Posterior cingulate gyrus (tissue), 11 donors: ENCODE measurements at regions not wholly inside any gene's neighbourhood (a gene's known extent, or its start where the extent isn't known, plus 50 kb on each side); places are given as distances from the start of the nearest gene placed in this dataset.
"Not testable (repeated sequence)": the region's sequence is repeated elsewhere in the genome, so short reads cannot be mapped to it uniquely, and the experiment has no call there.

Experiments
- DNase-seq, 10 donors: peaks; one replicate each; pipeline versions ENCODE4 v3.0.0 to v3.0.0-alpha.2; 2020 to 2021; ENCODE audit warnings: mixed read lengths in 3 of 10
- intact Hi-C: fragments of 100-400 bp; cut with DNase I; formaldehyde crosslinking; loops from one replicate; pipeline ENCODE4 v1.15.1; 2023

DNA sequence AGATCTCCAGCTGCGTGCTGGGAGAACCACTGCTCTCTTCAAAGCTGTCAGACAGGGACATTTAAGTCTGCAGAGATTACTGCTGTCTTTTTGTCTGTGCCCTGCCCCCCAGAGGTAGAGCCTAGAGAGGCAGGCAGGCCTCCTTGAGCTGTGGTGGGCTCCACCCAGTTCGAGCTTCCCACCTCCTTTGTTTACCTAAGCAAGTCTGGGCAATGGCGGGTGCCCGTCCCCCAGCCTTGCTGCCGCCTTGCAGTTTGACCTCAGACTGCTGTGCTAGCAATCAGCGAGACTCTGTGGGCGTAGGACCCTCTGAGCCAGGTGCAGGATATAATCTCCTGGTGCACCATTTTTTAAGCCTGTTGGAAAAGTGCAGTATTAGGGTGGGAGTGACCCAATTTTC is 128.6 kb downstream of the ACTR3 start:
- intact Hi-C loops, DNase-seq: not testable (repeated sequence)

DNA sequence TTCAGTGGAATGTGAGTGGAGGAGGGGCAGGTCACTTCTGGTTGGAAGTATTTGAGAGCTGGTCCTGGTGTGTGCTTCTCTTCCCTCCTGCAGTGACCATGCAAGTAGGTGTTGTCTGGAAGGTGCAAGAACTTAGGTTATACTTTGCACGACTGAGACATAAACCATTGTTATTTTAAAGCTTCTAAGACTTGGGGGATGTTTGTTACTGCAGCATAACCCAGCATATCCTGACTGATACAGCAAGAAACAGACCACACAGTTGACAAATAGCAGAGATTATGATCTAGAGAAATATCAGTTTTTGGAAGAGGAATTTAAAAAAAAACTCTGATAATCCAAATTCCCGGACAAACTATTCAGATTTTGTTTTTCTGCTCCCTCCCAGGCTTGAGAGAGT is 130.8 kb downstream of the ACTR3 start:
- no peak for DNase-seq
- intact Hi-C loops: no loop called here

DNA sequence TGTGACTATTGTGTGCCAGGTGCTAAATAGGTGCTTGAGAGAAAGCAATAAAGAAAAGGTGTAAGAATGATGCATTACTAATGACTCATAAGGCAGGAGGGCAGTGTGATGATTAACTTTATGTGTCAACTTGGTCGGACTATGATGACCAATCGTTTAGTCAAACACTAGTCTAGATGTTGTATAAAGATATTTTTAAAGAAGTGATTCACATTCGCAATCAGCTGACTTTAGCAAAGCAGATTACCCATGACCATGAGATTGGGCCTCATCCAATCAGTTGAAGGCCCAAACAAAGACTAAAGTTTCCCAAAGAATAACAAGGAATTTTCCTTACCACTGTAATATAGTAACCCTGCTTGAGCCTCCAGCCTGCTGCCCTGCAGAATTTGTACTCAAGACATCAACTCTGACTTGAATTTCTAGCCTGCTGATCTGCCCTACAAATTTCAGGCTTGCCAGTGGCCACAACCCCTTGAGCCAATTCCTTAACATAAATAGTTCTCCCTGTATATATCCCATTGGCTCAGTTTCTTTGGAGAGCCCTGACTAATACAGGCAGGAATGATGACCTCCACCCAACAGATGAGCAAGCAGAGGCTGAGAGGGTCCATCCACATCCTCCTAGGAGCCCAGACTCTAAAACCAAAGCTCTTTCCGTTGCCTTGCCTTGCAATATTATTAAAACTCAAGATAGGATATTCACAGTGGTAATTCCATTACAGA is 132.6 kb downstream of the ACTR3 start:
- intact Hi-C loops: no loop called here
- DNase-seq: no peak

DNA sequence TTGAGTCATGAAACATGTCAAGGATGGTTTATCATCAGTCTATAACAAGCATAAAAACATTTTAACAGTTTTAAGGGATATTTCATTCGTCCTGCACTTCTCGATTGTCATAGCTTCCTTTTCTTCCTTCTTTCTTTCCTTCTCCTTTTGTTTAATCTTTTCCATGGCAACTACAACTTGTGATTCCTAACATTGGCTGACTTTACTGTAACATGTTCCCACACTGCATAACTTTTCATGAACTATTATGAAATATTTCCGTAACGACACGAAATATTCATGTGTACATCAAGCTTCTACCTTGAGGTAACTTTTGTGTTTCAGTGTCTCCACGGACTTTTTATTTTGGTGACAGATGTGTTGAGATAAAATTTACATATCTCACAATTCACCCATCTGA is 134.4 kb downstream of the ACTR3 start:
- intact Hi-C loops: no loop called here
- DNase-seq: no peak

DNA sequence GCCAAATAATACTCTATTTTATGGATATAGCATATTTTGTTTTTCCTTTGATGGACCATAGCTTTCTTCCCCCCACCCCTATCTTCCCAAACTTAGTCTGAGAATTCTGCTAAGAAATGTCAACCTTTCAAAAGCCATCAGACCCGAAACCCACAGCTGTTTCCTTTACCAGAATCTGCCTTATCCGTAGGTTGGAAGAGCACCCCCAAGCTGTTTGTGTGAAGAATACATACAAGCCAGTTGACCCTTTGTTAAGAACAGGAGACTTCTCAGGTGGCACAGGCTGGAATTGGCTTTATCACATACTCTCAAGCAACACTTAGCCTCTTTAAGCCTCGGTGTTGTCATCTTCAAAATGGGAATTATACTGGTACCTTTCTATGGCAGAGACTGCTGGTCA is 135.1 kb downstream of the ACTR3 start:
- intact Hi-C loops: no loop called here

DNA sequence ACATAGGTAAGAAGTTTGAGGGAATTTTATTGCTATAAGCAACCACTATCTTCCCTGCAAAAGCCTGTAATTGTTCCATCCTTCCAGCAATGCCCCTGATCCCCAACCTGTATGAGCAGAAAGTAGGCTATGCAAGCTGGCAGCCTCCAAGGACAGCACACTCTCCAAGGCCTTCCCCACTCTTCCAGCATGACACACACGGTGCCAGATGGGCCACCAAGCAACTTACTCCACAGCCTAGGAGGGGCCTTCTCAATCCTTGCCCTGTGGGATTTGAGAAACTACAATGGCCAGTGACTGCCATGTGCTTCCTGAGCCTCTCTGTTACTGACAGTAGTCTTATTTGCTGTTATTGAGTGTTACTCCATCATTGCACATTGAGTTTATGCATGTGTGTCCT is 137.5 kb downstream of the ACTR3 start:
- intact Hi-C loops: no loop called here
- DNase-seq: no peak

More for the DNA sequence above, 135.1 kb downstream of the ACTR3 start:
- no peak for DNase-seq

DNA sequence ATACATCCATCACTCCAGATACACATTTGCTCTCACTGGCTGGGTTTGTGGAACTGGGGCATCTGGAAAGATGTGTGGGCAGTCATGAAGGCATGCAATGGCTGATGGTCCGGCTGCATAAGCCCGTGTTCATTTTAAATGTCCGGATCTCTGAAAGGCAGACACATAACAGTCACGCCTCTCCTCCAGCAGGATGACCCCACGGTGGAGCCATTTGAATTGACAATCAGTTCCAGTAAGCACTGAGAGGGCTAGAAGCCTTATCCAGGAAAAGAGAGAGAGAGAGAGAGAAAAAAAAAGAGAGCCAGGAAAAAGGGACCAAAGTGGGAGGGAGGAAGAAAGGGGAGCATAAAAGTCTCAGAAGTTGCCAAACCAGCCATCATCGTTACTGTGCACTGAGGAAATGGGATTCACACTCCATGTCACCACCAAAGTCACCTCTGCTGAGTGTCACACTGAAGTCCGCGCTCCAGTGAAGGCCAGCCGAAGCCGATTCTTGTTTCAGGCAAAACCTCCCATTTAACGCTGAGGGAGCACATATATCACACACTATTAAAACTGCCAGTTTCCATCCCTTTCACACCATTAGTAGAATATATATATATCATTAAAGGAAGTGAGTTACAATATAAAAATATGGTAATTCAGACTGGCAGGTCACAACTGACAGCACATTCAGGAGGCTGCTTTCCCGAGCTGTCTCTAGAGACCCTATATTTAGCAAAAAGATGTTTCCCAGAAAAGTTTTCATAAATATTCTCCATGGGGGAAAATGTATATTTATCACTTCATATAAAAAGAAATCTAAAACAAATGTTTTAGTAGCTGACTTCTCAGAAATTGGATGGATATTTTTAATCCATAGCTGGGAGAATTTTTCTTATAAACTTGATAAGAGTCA is 142.0 kb downstream of the ACTR3 start:
- no peak for DNase-seq
- intact Hi-C loops: no loop called here

DNA sequence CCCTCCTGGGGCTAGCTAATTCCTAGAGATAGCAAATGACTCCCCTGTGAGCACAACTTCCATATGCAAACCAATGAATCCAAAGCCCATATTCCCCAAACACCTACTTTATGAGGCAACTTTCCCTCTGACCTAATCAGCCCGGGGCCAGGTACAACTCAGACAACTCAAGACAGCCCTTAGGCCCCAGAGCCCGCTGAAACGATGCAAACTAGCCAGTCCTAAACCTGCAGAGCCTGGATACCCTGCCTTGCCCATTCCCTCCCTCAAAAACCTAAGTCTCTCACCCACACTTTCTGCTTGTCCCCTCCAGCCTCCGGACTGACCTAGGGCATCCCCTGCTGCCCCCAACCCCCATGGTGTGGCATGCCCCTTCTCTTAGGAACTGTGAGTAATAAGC is 142.8 kb downstream of the ACTR3 start:
- DNase-seq: no peak
- intact Hi-C loops: no loop called here

DNA sequence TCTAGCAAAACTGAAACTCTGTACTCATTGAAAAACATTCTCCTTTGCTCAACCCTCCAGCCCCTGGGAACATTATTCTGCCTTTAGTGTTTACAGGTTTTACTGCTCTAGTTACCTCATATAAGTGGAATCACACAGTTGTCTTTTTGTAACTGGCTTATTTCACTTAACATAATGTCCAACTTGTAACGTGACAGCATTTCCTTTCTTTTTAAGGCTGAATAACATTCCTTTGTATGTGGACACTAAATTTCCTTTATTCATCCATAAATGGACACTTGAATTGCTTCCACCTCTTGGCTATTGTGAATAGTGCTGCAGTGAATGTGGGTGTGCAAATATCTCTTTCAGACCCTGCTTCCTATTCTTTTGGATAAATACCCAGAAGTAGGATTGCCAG is 144.9 kb downstream of the ACTR3 start:
- DNase-seq: no peak
- intact Hi-C loops: no loop called here

DNA sequence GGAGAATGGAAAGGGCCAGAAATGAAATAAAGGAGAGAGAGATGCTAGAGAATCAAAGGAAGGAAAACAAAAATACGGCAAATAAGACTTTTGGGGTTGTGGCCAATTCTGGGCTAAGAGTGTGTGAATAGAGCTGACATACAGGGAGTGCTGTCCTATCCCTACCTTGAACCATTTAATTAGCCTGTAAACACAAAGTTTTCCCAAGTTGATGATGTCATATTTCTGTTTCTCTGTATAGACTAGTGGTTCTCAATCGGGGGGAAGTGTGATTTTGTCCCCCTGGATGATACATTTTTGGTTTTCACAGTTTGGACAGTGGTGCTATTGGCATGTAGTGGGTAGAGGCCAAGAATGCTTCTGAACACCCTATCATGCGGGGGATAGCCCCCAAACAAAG is 148.8 kb downstream of the ACTR3 start:
- intact Hi-C loops: no loop called here
- no peak for DNase-seq

DNA sequence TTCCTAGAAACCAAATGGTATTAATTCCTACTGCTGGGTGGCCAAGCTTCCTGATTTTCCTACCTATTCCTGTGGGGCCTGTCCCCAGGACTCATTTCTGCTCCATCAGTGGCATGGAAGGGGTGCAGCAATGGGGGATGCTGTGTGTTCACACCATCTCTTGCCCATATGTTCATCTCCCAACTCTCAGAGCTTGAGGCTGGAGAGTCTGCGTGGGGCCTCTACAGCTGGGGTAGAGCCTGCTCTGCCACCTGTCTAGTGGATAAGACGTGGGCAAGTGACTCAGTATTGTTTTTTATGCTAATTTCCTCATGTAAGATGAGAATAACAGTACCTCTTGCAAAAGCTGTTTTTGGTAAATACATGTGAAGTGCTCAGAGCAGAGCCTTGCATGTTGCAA is 149.8 kb downstream of the ACTR3 start:
- intact Hi-C loops: no loop called here

DNA sequence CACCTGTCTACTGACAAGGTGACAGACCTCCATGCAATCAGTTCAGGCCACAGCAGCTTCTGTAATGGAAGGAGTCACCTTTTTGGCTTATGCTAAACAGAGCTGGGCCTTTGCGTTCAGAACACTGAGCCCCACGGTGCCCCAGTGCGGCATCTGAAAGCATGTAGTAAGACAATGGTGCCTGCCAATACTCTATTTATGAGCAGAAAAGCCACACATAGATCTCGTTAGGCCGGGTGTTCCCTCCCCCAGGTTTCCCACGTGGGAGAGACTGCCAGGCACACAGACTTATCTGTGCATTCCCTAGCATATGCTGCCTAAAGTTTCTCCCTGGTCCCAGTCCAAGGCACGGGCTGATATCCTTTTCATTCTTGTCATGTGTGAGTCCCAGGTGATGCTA is 150.9 kb downstream of the ACTR3 start:
- intact Hi-C loops: no loop called here
- DNase-seq: peak in 8 of 10 donors; percentile 26 to 92 (median 58)

More for the DNA sequence above, 149.8 kb downstream of the ACTR3 start:
- DNase-seq: peak in 6 of 10 donors; percentile 18 to 89 (median 46)

DNA sequence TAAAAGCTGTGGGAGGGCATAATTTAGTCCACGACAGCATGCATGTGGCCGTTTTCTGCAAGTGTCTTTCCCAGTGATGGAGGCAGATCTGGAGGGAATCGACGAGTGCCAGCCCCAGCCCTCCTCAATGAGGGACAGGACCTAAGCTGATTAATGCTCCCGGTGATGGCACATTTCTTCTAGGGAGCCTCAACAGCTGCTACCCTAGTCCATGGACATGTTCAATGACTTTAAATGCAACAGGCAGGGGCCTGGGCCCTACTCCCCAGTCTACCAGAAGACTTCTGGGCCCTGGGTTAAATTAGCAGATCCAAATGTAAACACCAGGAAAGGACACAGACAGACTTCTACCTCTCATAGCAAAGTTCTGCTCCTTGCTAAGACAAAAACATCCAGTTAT is 155.1 kb downstream of the ACTR3 start:
- intact Hi-C loops: no loop called here
- DNase-seq: no peak

DNA sequence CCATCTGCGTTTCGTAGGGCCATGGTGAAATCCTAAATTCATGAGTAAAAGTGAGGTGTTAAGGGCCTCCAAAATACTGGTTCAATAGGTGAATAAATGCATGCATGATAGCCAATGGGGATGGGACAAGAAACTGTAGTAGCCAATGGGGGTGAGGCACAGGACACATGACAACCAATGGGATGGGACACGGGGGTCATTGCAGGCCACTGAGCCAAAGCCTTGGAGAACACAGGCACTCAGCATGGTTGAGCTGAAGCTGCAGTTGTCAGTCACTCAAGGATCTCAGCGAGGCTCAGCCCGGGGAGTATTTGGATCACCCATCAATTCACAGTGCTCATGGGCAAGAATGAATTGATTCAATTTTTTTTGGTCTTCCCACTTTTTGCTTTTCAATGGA is 156.5 kb downstream of the ACTR3 start:
- intact Hi-C loops: no loop called here

DNA sequence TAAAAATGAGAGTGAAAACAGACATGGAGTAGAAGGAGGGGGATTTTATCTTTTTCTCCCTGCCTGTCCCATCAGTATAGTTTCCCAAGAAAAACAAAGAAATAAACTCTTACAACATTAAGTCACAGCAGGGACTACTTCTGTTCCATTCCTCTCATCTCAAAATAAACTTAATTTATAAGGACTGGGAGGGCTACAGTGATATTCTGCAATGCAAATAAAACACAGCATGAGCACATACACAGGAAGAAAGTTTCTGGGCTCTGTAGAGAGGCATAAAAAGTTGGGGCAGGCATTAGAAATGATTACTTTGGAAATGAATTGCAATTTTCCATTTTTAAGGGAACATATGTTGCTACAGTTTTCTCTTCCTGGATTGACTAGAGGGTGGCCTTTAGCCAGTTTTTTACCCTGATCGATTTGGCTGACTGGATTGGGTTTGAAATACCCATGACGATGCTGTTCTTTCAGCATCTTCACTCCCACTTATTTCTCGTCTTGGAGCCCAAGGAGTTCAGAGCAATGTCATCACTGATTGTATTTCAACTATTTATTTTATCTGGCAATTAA is 157.1 kb downstream of the ACTR3 start:
- intact Hi-C loops: no loop called here
- DNase-seq: no peak

More for the DNA sequence above, 156.5 kb downstream of the ACTR3 start:
- DNase-seq: no peak

DNA sequence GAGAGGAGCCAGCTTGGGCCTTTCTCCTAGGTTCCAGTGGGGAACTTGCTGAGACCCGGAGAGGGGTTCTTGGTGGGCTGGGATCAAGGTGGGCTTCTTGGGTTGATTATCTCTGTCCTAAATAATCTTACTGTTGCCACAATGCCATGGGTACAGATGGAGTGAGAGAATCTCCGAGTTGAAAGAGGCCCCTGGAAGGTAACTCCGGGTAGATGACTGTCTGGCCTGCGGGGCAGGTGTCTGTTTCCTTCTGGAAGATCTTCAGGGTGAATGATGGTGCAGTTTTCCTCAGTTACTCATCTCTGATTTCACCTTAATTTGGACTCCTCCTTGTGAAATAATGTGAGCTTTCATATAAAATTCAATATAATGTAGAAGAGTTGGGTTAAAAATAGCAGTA is 159.4 kb downstream of the ACTR3 start:
- intact Hi-C loops: no loop called here
- DNase-seq: no peak

DNA sequence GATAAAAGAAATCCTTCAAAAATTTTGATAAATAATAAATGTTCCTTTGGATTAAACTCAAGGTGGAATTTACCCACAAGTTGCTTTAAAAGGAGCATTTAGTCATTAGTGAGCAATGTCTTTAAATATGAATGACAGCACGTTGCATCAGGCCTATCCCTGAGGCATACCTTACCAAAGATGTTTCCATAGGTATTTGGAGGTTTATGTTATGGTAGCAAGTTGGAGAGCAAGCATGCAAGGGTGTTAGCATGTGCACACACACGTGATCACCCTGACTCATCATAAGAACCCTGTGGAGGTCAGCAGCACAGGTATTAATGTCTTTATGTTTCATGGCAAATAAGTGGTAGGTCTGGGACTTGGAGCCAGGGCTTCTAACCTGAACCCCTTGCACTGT is 159.9 kb downstream of the ACTR3 start:
- no peak for DNase-seq
- intact Hi-C loops: no loop called here

DNA sequence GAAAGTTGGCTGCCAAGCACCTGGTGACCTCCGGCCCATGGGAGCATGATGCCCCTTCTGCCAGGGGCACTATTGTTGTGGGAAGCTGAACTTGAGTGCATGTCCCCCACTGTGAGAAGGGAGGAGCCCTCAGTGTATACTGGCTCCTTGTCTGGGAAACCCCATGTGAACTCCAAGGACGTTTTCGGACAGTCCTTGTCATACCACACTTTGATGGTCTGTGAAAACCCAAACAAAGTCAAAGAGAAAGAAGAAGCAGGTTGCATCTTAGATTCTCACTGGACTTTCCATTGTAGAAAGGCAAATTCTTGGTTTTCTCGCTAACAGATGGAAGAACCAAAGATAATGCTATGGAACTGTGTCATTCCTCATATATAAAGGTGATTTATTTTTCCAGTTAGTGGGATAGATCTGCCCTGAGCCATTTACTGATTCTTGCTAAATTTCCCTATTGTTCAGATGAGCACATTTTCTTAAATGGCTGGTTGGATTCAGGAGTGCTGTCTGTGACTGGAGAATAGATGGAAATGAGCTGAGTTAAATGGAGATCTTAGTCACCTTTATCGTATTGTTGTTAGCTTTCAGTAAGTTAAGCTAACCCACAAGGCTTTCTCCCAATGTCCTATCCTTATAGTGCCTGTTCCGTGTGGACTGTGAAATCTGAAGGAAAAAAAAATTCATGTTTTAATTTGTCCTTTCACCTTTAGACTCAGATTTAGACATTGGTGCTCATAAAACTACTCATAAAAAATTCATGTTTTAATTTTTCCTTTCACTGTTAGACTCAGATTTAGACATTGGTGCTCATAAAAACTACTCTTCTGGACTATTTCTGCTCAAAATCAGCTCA is 166.6 kb downstream of the ACTR3 start:
- intact Hi-C loops: no loop called here

DNA sequence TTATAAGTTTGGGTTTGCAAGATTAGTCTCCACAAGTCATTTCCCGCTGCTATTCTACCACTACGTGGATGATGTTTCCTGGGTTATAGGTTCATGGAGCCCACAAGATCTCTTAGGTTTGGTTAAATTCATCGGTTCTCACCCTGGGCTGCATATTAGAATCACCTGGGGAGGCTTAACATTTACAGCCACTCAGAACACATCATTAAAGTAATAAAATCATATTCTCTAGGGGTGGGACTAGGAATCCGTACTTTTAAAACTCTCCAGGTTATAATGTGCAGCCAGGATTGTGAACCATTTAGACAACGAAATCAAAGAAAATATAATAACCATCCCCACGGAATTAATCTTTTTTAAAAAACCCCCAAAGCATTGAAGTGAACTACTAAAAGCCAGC is 167.7 kb downstream of the ACTR3 start:
- intact Hi-C loops: no loop called here
- no peak for DNase-seq

More for the DNA sequence above, 166.6 kb downstream of the ACTR3 start:
- DNase-seq: no peak

DNA sequence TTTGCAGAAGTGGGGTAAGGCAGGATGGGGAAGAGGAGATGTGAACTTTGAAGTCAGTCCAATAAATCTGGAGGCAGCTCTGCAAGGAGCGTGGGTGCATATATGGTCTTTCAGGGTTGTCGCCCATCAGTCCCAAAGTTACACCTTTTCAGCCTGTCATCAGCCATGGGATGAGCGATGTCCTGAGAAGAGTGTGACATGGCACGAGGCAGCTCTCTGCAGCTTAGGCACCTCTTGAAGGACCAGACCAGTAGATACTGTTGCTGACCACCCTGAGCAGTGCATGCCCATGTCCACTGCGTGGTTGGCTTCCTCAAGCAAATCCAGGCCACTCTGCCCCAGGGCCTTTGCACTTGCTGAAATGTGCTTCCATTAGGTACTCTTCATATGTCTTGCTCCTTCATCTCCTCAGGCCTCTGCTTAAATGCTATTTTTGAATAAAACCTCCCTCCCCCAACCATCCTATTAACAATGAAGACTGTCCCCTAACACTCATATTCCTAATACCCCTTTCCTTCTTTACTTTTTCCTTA is 171.7 kb downstream of the ACTR3 start:
- intact Hi-C loops: no loop called here
- no peak for DNase-seq
